ENCODE measurements at regions not wholly inside any gene's neighbourhood (a gene's known extent, or its start where the extent isn't known, plus 50 kb on each side); places are given as distances from the start of the nearest gene placed in this dataset.
A peak's percentile ranks its signal among the peaks of the same experiment; 100 is the strongest.

GRCh38 chr6:134626086-134626485 is 308.2 kb upstream of the SGK1 start:
- no peak for TF ChIP-seq CTCF (IDR thresholded peaks at IDR 0.05; ENCODE audit: low read depth, low read length, missing control alignments)

GRCh38 chr6:134624781-134625180 is 306.9 kb upstream of the SGK1 start:
- Histone ChIP-seq H3K27ac (no peak overlapping the region), H3K27me3 (replicated peaks) (no peaks in the 10 kb centered on the region), H3K36me3 (replicated peaks) (no peaks in the 10 kb centered on the region), H3K4me3 (ENCODE audit: low read depth, low read length) (no peak overlapping the region)
- TF ChIP-seq CTCF (IDR thresholded peaks at IDR 0.05; ENCODE audit: low read depth, low read length, missing control alignments), result no peak
- no peak for DNase-seq
- in situ Hi-C loops (cut with HindIII; ENCODE audit: low pct_ligation_motif_present, low sequenced_read_pairs), result no loop called here

More at GRCh38 chr6:134626086-134626485, 308.2 kb upstream of the SGK1 start:
- DNase-seq, result no peak
- Histone ChIP-seq H3K4me3 (ENCODE audit: low read depth, low read length) (no peak overlapping the region), H3K27me3 (replicated peaks) (no peaks in the 10 kb centered on the region), H3K27ac (no peak overlapping the region), H3K36me3 (replicated peaks) (no peaks in the 10 kb centered on the region)
- in situ Hi-C loops (cut with HindIII; ENCODE audit: low pct_ligation_motif_present, low sequenced_read_pairs), result no loop called here

GRCh38 chr6:134623401-134623800 is 305.5 kb upstream of the SGK1 start:
- no peak overlapping the region for H3K27ac ChIP-seq
- in situ Hi-C loops (cut with HindIII; ENCODE audit: low pct_ligation_motif_present, low sequenced_read_pairs), result no loop called here

GRCh38 chr6:134622382-134623173 is 304.7 kb upstream of the SGK1 start:
- no peak overlapping the region for H3K27ac ChIP-seq
- H3K36me3 ChIP-seq (replicated peaks), result no peaks in the 10 kb centered on the region
- H3K27me3 ChIP-seq (replicated peaks), result no peaks in the 10 kb centered on the region
- DNase-seq, result no peak
- no peak for TF ChIP-seq CTCF (IDR thresholded peaks at IDR 0.05; ENCODE audit: low read depth, low read length, missing control alignments)
- no peak overlapping the region for H3K4me3 ChIP-seq (ENCODE audit: low read depth, low read length)
- in situ Hi-C loops (cut with HindIII; ENCODE audit: low pct_ligation_motif_present, low sequenced_read_pairs), result no loop called here

More at GRCh38 chr6:134623401-134623800, 305.5 kb upstream of the SGK1 start:
- Histone ChIP-seq H3K27me3 (replicated peaks) (no peaks in the 10 kb centered on the region), H3K4me3 (ENCODE audit: low read depth, low read length) (no peak overlapping the region), H3K36me3 (replicated peaks) (no peaks in the 10 kb centered on the region)
- no peak for DNase-seq
- no peak for TF ChIP-seq CTCF (IDR thresholded peaks at IDR 0.05; ENCODE audit: low read depth, low read length, missing control alignments)

- in situ Hi-C loops (cut with HindIII; ENCODE audit: low pct_ligation_motif_present, low sequenced_read_pairs), result no loop called here
- Histone ChIP-seq H3K4me3 (ENCODE audit: low read depth, low read length) (no peak overlapping the region), H3K27me3 (replicated peaks) (no peaks in the 10 kb centered on the region), H3K27ac (no peak overlapping the region), H3K36me3 (replicated peaks) (no peaks in the 10 kb centered on the region)
- no peak for DNase-seq
- no peak for TF ChIP-seq CTCF (IDR thresholded peaks at IDR 0.05; ENCODE audit: low read depth, low read length, missing control alignments)
Observed at GRCh38 chr6:134621858-134622257, 303.9 kb upstream of the SGK1 start.

- no peaks in the 10 kb centered on the region for H3K36me3 ChIP-seq (replicated peaks)
- no peak overlapping the region for H3K4me3 ChIP-seq (ENCODE audit: low read depth, low read length)
- no peaks in the 10 kb centered on the region for H3K27me3 ChIP-seq (replicated peaks)
- TF ChIP-seq CTCF (IDR thresholded peaks at IDR 0.05; ENCODE audit: low read depth, low read length, missing control alignments), result no peak
- H3K27ac ChIP-seq, result no peak overlapping the region
- in situ Hi-C loops (cut with HindIII; ENCODE audit: low pct_ligation_motif_present, low sequenced_read_pairs), result no loop called here
- DNase-seq, result peak; percentile 84
Observed at GRCh38 chr6:134619789-134620188, 301.9 kb upstream of the SGK1 start.
